ENCODE measurements at regions not wholly inside any gene's neighbourhood (a gene's known extent, or its start where the extent isn't known, plus 50 kb on each side); places are given as distances from the start of the nearest gene placed in this dataset.
"Not testable (repeated sequence)": the region's sequence is repeated elsewhere in the genome, so short reads cannot be mapped to it uniquely, and the experiment has no call there.

GRCh38 chr11:29447821-29448220, 569.0 kb downstream of the KCNA4 start:
- Histone ChIP-seq H3K27me3 (ENCODE audit: insufficient read depth, poor library complexity, severe bottlenecking) (no peaks in the 10 kb centered on the region), H3K27ac (replicated peaks) (no peak overlapping the region), H3K4me3 (replicated peaks; ENCODE audit: insufficient read depth, low read length) (no peak overlapping the region)
- no peak for DNase-seq (ENCODE audit: low read depth in 1 of 2, low spot score in 1 of 2)
- no peak for TF ChIP-seq REST (IDR thresholded peaks at IDR 0.05; ENCODE audit: insufficient replicate concordance, low read depth)

GRCh38 chr11:29446132-29446531, 570.7 kb downstream of the KCNA4 start:
- TF ChIP-seq POLR2AphosphoS5 (IDR thresholded peaks at IDR 0.05; ENCODE audit: low read depth) (no peak), SPI1 (IDR thresholded peaks at IDR 0.05; ENCODE audit: borderline replicate concordance, low read depth) (no peak), REST (IDR thresholded peaks at IDR 0.05; ENCODE audit: insufficient replicate concordance, low read depth) (no peak), CTCF (IDR thresholded peaks at IDR 0.05; ENCODE audit: insufficient read depth, low read length) (no peak), GABPA (IDR thresholded peaks at IDR 0.05; ENCODE audit: low read depth) (no peak)
- no peak overlapping the region for H3K4me3 ChIP-seq (replicated peaks; ENCODE audit: insufficient read depth, low read length)
- DNase-seq (ENCODE audit: low read depth in 1 of 2, low spot score in 1 of 2): no peak
- H3K27ac ChIP-seq (replicated peaks): no peak overlapping the region
- H3K27me3 ChIP-seq (ENCODE audit: insufficient read depth, poor library complexity, severe bottlenecking): no peaks in the 10 kb centered on the region

- H3K27ac ChIP-seq (replicated peaks); H3K4me3 ChIP-seq (replicated peaks; ENCODE audit: insufficient read depth, low read length); DNase-seq (ENCODE audit: low read depth in 1 of 2, low spot score in 1 of 2); H3K27me3 ChIP-seq (ENCODE audit: insufficient read depth, poor library complexity, severe bottlenecking): not testable (repeated sequence)
Observed at GRCh38 chr11:29445191-29445590, 571.6 kb downstream of the KCNA4 start.

- no peak overlapping the region for H3K27ac ChIP-seq (replicated peaks)
- H3K27me3 ChIP-seq (ENCODE audit: insufficient read depth, poor library complexity, severe bottlenecking): no peaks in the 10 kb centered on the region
- DNase-seq (ENCODE audit: low read depth in 1 of 2, low spot score in 1 of 2): no peak
- H3K4me3 ChIP-seq (replicated peaks; ENCODE audit: insufficient read depth, low read length): no peak overlapping the region
- no peak for TF ChIP-seq POLR2AphosphoS5 (IDR thresholded peaks at IDR 0.05; ENCODE audit: low read depth)
- no peak for TF ChIP-seq GABPA (IDR thresholded peaks at IDR 0.05; ENCODE audit: low read depth)
- no peak for TF ChIP-seq REST (IDR thresholded peaks at IDR 0.05; ENCODE audit: insufficient replicate concordance, low read depth)
- TF ChIP-seq CTCF (IDR thresholded peaks at IDR 0.05; ENCODE audit: insufficient read depth, low read length): no peak
- TF ChIP-seq SPI1 (IDR thresholded peaks at IDR 0.05; ENCODE audit: borderline replicate concordance, low read depth): no peak
Observed at GRCh38 chr11:29438815-29439214, 578.0 kb downstream of the KCNA4 start.

Measured in HL-60 (cell line).